ENCODE measurements at regions not wholly inside any gene's neighbourhood (a gene's known extent, or its start where the extent isn't known, plus 50 kb on each side); places are given as distances from the start of the nearest gene placed in this dataset.

GRCh38 chr3:152610622-152611021, 224.3 kb upstream of the P2RY1 start:
- DNase-seq (ENCODE audit: low spot score): no peak
- TF ChIP-seq CTCF (IDR thresholded peaks at IDR 0.05; ENCODE audit: extremely low read depth, missing control alignments): no peak

GRCh38 chr3:152611905-152612304, 223.0 kb upstream of the P2RY1 start:
- TF ChIP-seq CTCF (IDR thresholded peaks at IDR 0.05; ENCODE audit: extremely low read depth, missing control alignments): no peak

GRCh38 chr3:152613851-152614250, 221.1 kb upstream of the P2RY1 start:
- DNase-seq (ENCODE audit: low spot score): no peak
- TF ChIP-seq CTCF (IDR thresholded peaks at IDR 0.05; ENCODE audit: extremely low read depth, missing control alignments): no peak

More at GRCh38 chr3:152611905-152612304, 223.0 kb upstream of the P2RY1 start:
- DNase-seq (ENCODE audit: low spot score): no peak

GRCh38 chr3:152615681-152616080, 219.2 kb upstream of the P2RY1 start:
- DNase-seq (ENCODE audit: low spot score): no peak
- TF ChIP-seq CTCF (IDR thresholded peaks at IDR 0.05; ENCODE audit: extremely low read depth, missing control alignments): no peak

- no peak for TF ChIP-seq CTCF (IDR thresholded peaks at IDR 0.05; ENCODE audit: extremely low read depth, missing control alignments)
- DNase-seq (ENCODE audit: low spot score): no peak
Measured at GRCh38 chr3:152617609-152618008, 217.3 kb upstream of the P2RY1 start.

- DNase-seq (ENCODE audit: low spot score): no peak
- TF ChIP-seq CTCF (IDR thresholded peaks at IDR 0.05; ENCODE audit: extremely low read depth, missing control alignments): no peak
Measured at GRCh38 chr3:152618529-152618928, 216.4 kb upstream of the P2RY1 start.

GRCh38 chr3:152619691-152620090, 215.2 kb upstream of the P2RY1 start:
- no peak for DNase-seq (ENCODE audit: low spot score)
- TF ChIP-seq CTCF (IDR thresholded peaks at IDR 0.05; ENCODE audit: extremely low read depth, missing control alignments): no peak

All from GM20000 (cell line).